Neural progenitor cell (in vitro differentiated cells): ENCODE measurements at regions not wholly inside any gene's neighbourhood (a gene's known extent, or its start where the extent isn't known, plus 50 kb on each side); places are given as distances from the start of the nearest gene placed in this dataset.

Experiments used
- EZH2 ChIP-seq: fragments of 200-600 bp; sonication (generic); IDR thresholded peaks from 2 replicates; pipeline ENCODE4 v1.6.1; 2017; ENCODE audit warnings: antibody characterized with exemption, mild to moderate bottlenecking, moderate library complexity
- EZH2phosphoT487 ChIP-seq: fragments of 200-600 bp; sonication (generic); IDR thresholded peaks from 2 replicates; pipeline ENCODE4 v1.6.1; 2017; ENCODE audit warnings: antibody characterized with exemption
- TF ChIP-seq, protein P1 (sequence below): fragments of 200-600 bp; sonication (generic); IDR thresholded peaks from 2 replicates; pipeline ENCODE4 v1.5.1; 2017; ENCODE audit warnings: antibody characterized with exemption, mild to moderate bottlenecking

GRCh38 chr17:11130367-11130766 lies 110.6 kb upstream of the SHISA6 start:
- TF ChIP-seq, protein P1, sequence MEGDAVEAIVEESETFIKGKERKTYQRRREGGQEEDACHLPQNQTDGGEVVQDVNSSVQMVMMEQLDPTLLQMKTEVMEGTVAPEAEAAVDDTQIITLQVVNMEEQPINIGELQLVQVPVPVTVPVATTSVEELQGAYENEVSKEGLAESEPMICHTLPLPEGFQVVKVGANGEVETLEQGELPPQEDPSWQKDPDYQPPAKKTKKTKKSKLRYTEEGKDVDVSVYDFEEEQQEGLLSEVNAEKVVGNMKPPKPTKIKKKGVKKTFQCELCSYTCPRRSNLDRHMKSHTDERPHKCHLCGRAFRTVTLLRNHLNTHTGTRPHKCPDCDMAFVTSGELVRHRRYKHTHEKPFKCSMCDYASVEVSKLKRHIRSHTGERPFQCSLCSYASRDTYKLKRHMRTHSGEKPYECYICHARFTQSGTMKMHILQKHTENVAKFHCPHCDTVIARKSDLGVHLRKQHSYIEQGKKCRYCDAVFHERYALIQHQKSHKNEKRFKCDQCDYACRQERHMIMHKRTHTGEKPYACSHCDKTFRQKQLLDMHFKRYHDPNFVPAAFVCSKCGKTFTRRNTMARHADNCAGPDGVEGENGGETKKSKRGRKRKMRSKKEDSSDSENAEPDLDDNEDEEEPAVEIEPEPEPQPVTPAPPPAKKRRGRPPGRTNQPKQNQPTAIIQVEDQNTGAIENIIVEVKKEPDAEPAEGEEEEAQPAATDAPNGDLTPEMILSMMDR: no peak
- TF ChIP-seq EZH2 (no peak), EZH2phosphoT487 (no peak)
